MCF 10A (cell line): ENCODE measurements at regions not wholly inside any gene's neighbourhood (a gene's known extent, or its start where the extent isn't known, plus 50 kb on each side); places are given as distances from the start of the nearest gene placed in this dataset.
A peak's percentile ranks its signal among the peaks of the same experiment; 100 is the strongest.
"Not testable (repeated sequence)": the region's sequence is repeated elsewhere in the genome, so short reads cannot be mapped to it uniquely, and the experiment has no call there.

Experiments
- BruUV-seq: library from RNA; stranded (reverse); fragments of 400-500 nt; replicated peaks from 2 replicates; lab custom pipeline; 2021; lab: Mats Ljungman, UMichigan
- CTCF ChIA-PET: fragments of 300-600 bp; sonication (Branson Sonifier 250); formaldehyde crosslinking; extraction: SDS; loops from one replicate; lab custom pipeline; 2021; ENCODE audit warnings: antibody characterized with exemption, inconsistent platforms; lab: Yijun Ruan, JAX
- POLR2A ChIA-PET: fragments of 300-600, 350-650 bp; sonication (Branson Sonifier 250); formaldehyde crosslinking; extraction: SDS; loops from one replicate; lab custom pipeline; 2020; ENCODE audit warnings: antibody characterized with exemption, inconsistent platforms; lab: Yijun Ruan, JAX
- DNase-seq: peaks from one replicate; pipeline ENCODE4 v3.0.0-alpha.2; 2018; ENCODE audit not compliant: unreplicated experiment
- H3K27ac Mint-ChIP-seq: one replicate; pipeline ENCODE4 v1.8.0; 2022; ENCODE audit warnings: mild to moderate bottlenecking, low read depth, mixed read lengths; ENCODE audit not compliant: unreplicated experiment
- H3K27me3 Mint-ChIP-seq: one replicate; pipeline ENCODE4 v1.8.0; 2022; ENCODE audit warnings: mixed read lengths; ENCODE audit not compliant: insufficient read depth, unreplicated experiment
- H3K36me3 Mint-ChIP-seq: one replicate; pipeline ENCODE4 v1.8.0; 2022; ENCODE audit warnings: mild to moderate bottlenecking, moderate library complexity, mixed read lengths; ENCODE audit not compliant: insufficient read depth, unreplicated experiment
- H3K4me1 Mint-ChIP-seq: one replicate; pipeline ENCODE4 v1.8.0; 2022; ENCODE audit warnings: mixed read lengths; ENCODE audit not compliant: insufficient read depth, unreplicated experiment
- H3K4me3 Mint-ChIP-seq: one replicate; pipeline ENCODE4 v1.8.0; 2022; ENCODE audit warnings: mild to moderate bottlenecking, moderate library complexity, mixed read lengths; ENCODE audit not compliant: unreplicated experiment
- H3K9me3 Mint-ChIP-seq: one replicate; pipeline ENCODE4 v1.8.0; 2022; ENCODE audit warnings: mixed read lengths; ENCODE audit not compliant: unreplicated experiment
- CTCF ChIP-seq: fragments of 200-600 bp; IDR thresholded peaks from one replicate; pipeline ENCODE4 v1.8.0; 2022; ENCODE audit warnings: antibody characterized with exemption, mild to moderate bottlenecking; ENCODE audit not compliant: unreplicated experiment
- intact Hi-C: fragments of 100-400 bp; cut with micrococcal nuclease; formaldehyde crosslinking; loops from 2 replicates; pipeline ENCODE4 v1.14.1; 2022

GRCh38 chr14:48052973-48053372 is 377.6 kb upstream of the MDGA2 start:
- Mint-ChIP-seq H3K27me3 (no peaks in the 10 kb centered on the region), H3K36me3 (no peaks in the 10 kb centered on the region), H3K4me3 (no peak overlapping the region), H3K27ac (no peak overlapping the region), H3K4me1 (no peaks in the 10 kb centered on the region), H3K9me3 (no peaks in the 10 kb centered on the region)
- intact Hi-C loops = no loop called here
- BruUV-seq = no TSS peak
- ChIA-PET POLR2A (no interaction called here), CTCF (interaction anchor here (0.6 kb wide), 1 partner anchor 21 kb away, joined by 5 read pairs; no protein-coding TSS in a partner anchor)
- TF ChIP-seq CTCF = no peak
- no peak for DNase-seq

DNA sequence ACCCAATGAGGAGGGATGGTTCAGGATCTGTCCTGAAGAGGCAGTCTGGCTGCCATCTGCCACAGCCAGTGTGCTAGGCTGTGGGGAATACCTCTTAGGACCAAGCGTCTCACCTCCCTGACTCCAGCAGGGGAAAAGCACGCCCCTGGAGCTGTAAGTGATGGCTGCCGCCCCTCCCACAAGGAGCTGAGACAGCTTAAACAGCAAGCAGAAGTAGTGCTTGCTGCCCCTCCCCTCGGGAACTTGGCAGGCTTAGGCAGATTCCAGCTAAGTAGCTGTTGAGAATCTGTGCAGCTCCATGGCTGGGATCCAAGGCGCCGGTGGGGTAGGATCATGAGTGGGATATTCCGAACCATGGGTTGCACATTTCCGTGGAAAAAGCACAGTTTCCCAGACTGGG is 360.4 kb upstream of the MDGA2 start:
- ChIA-PET CTCF (no interaction called here), POLR2A (no interaction called here)
- H3K36me3 Mint-ChIP-seq = no peaks in the 10 kb centered on the region
- intact Hi-C loops = no loop called here
- peaks cover 16% of the 10 kb centered on the region for H3K9me3 Mint-ChIP-seq
- BruUV-seq = no TSS peak
- H3K27me3 Mint-ChIP-seq = no peaks in the 10 kb centered on the region
- no peak overlapping the region for H3K27ac Mint-ChIP-seq
- H3K4me3 Mint-ChIP-seq = no peak overlapping the region
- no peak for DNase-seq
- H3K4me1 Mint-ChIP-seq = no peaks in the 10 kb centered on the region
- no peak for TF ChIP-seq CTCF

GRCh38 chr14:48027115-48027514 is 351.7 kb upstream of the MDGA2 start:
- no peak for TF ChIP-seq CTCF
- CTCF ChIA-PET = interaction anchor here (0.7 kb wide), 1 partner anchor 10 kb away, joined by 3 read pairs; no protein-coding TSS in a partner anchor

DNA sequence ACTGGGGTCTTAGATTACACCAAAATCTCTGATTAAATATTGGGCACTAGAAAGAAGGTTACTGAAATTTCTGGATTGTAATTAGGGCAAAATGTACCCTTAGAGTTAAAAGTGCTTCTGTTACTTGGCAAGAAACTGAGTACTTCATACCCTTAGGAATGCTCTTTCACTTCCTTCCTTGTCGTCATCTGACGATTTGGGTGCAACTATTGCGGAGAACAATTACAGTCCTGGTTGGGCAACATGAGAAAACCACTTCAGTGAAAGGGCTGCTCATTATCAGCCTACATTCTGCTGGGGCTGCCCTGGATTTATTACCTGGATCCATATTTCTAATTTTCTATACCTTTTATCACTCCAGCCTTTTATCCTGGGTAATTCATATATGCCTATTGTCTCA is 348.5 kb upstream of the MDGA2 start:
- Mint-ChIP-seq H3K4me3 (no peak overlapping the region), H3K36me3 (no peaks in the 10 kb centered on the region), H3K27ac (no peak overlapping the region), H3K27me3 (peaks cover 9% of the 10 kb centered on the region), H3K9me3 (no peaks in the 10 kb centered on the region), H3K4me1 (no peaks in the 10 kb centered on the region)
- ChIA-PET POLR2A (no interaction called here), CTCF (no interaction called here)
- intact Hi-C loops = no loop called here
- peak; percentile 8 for DNase-seq
- no peak for TF ChIP-seq CTCF
- no TSS peak for BruUV-seq

More at GRCh38 chr14:48027115-48027514, 351.7 kb upstream of the MDGA2 start:
- POLR2A ChIA-PET = no interaction called here
- BruUV-seq = no TSS peak
- Mint-ChIP-seq H3K9me3 (no peaks in the 10 kb centered on the region), H3K27ac (no peak overlapping the region), H3K27me3 (peaks cover 9% of the 10 kb centered on the region), H3K36me3 (no peaks in the 10 kb centered on the region), H3K4me3 (no peak overlapping the region), H3K4me1 (no peaks in the 10 kb centered on the region)
- DNase-seq = no peak
- intact Hi-C loops = no loop called here

- POLR2A ChIA-PET, CTCF ChIA-PET, H3K4me1 Mint-ChIP-seq, H3K36me3 Mint-ChIP-seq, H3K27ac Mint-ChIP-seq, H3K4me3 Mint-ChIP-seq, BruUV-seq, H3K9me3 Mint-ChIP-seq, DNase-seq, intact Hi-C loops: not testable (repeated sequence)
- H3K27me3 Mint-ChIP-seq = peaks cover 24% of the 10 kb centered on the region
Measured at GRCh38 chr14:48011484-48011883, 336.1 kb upstream of the MDGA2 start.
